ENCODE measurements at regions not wholly inside any gene's neighbourhood (a gene's known extent, or its start where the extent isn't known, plus 50 kb on each side); places are given as distances from the start of the nearest gene placed in this dataset.
"Not testable (repeated sequence)": the region's sequence is repeated elsewhere in the genome, so short reads cannot be mapped to it uniquely, and the experiment has no call there.

DNA sequence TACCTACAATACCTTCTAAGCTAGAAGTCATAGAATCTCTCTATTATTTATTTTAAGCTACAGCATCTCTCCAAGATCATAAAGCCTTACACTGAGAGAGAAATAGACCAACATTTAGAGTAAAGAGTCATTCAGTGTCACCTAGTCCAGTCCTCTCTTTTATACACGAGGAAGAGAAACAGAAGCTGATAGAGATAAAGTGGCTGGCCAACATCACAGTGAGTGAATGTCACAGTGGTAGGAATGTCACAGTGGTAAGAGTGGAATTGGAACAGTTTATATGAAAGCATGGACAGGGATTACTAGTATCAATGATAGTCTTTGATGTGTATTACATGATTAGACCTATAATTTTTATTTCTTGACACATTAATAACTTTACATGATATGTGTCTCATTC lies 307.8 kb upstream of the NBPF12 start:
- DNase-seq; H3K27me3 ChIP-seq (replicated peaks in 1 of 7); H3K9me3 ChIP-seq; H3K27ac ChIP-seq; intact Hi-C loops (cut with DNase I; ENCODE audit: low total_unique reads); H3K4me1 ChIP-seq; H3K4me3 ChIP-seq; H3K36me3 ChIP-seq: not testable (repeated sequence)
- 67 to 100% (median 100%) methylated on average over 1 of the region's 1 CpG; no CpG with 5 or more reads in 2 of the 5 donors for WGBS, 5 donors

DNA sequence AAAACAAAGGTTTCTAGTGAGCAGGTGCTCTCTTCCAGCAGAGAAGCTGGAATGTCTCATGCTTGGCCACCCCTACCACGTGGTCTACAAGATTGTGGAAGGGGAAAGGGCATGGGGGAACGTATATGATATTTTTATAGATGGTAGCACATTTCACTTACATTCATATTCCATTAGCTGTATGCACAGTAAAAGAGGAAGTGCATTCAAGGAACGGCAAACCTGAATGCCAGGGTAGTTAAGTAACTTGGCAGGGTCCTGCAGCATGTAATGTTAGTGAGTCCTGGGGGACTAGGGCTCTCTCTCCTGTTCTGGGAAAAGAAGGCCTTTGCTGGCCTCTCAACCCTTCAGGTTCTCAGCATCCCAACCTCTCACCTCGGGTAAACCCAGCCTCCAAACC lies 319.5 kb upstream of the NBPF12 start:
- WGBS, 5 donors, result 14 to 49% (median 21%) methylated on average over 3 of the region's 4 CpGs

DNA sequence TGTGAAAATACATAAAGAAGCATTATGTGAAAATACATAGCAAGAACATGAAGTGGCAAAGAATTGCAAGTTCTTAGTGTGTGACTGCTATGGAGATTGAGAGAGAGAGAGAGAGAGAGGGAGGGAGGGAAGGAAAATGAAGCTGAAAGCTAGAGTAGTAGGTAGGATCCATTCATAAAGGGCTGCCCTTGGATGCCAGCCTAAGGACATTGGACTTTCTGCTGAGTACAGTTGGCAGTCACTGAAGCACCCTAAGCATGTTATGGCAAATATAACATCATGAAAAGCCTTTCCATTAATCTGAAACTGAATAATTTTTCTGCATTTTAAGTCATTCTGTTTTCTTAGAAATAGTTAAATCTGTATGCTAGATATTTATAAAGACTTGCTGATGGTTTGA lies 333.4 kb upstream of the NBPF12 start:
- intact Hi-C loops (cut with DNase I; ENCODE audit: low total_unique reads); H3K27ac ChIP-seq; H3K4me3 ChIP-seq; H3K9me3 ChIP-seq; H3K27me3 ChIP-seq (replicated peaks in 1 of 7); H3K4me1 ChIP-seq; DNase-seq; H3K36me3 ChIP-seq: not testable (repeated sequence)

More for the DNA sequence above, 319.5 kb upstream of the NBPF12 start:
- H3K27me3 ChIP-seq (replicated peaks in 1 of 7); intact Hi-C loops (cut with DNase I; ENCODE audit: low total_unique reads); H3K4me3 ChIP-seq; H3K4me1 ChIP-seq; H3K27ac ChIP-seq; H3K9me3 ChIP-seq; DNase-seq; H3K36me3 ChIP-seq: not testable (repeated sequence)

DNA sequence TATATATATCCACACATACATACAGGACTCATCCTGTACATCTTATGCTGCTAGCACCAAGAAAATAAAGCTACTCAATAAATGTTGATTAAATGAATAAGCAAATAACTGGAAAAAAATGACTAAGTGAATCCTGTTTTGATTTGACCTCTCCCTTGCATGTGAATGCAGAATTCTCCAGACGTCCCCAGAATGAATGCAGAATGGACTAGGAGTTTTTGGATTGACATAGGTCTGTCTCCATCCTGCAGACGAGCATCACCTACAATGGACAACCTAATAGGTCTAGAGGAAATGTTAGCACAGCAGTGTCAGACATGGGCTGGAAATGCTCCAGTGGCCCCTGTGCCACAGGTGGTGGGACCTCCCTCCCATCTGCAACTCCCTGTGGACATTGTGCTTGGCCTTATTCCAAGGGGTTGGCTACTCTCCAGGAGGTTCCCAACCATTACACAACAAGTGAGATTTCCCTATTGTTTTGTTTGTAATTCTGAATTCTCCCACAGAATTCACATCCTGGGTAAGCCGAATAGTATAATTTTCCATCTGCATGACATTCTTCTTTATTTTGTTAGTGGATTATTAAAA lies 337.3 kb upstream of the NBPF12 start:
- intact Hi-C loops (cut with DNase I; ENCODE audit: low total_unique reads); H3K9me3 ChIP-seq; H3K27ac ChIP-seq; DNase-seq; H3K27me3 ChIP-seq (replicated peaks in 1 of 7); H3K4me3 ChIP-seq; H3K36me3 ChIP-seq; H3K4me1 ChIP-seq: not testable (repeated sequence)
- WGBS, 5 donors, result 55 to 84% (median 80%) methylated on average over 1 of the region's 3 CpGs

DNA sequence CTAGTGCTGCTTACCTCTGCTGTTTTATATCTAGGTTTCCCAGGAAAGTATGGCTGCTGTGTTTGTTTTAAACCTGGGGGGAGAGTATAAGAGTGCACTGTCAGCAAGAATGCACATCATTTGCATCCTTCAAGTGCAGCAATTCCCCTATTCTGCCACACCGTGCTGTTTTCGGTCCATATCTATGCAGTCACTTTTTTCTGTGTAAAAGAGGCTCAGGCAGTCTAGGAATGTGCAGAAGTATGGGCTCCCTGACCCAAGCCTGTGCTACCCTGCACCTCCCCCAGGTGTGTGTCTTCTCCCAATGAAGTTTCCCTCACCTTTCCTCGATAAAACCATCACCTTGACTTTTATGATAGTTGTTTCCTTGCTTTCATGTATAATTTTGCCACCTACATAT lies 338.2 kb upstream of the NBPF12 start:
- H3K4me3 ChIP-seq; DNase-seq; intact Hi-C loops (cut with DNase I; ENCODE audit: low total_unique reads); H3K9me3 ChIP-seq; H3K27ac ChIP-seq; H3K4me1 ChIP-seq; H3K27me3 ChIP-seq (replicated peaks in 1 of 7); H3K36me3 ChIP-seq: not testable (repeated sequence)
- 63 to 94% (median 75%) methylated on average over 1 of the region's 3 CpGs for WGBS, 5 donors

DNA sequence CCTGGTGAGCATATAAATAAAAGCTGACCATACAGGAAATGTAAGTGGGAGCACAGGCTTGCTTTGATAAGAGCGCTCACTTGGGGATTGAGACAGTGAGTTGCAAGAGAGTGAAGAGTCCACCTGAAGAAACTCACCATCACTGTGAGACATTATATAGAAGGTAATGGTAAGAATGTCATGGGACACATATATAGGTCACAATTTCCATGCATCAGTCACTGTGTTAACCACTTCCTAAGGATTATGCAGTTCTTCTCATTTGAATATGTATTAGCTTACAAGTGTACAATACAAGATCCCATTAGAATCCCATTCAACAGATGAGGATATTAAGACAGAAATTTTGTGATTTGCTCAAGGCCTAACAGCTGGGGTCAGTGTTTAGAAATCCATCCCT lies 352.4 kb upstream of the NOTCH2NLA start:
- H3K27me3 ChIP-seq (replicated peaks in 1 of 7); H3K4me1 ChIP-seq; H3K4me3 ChIP-seq; DNase-seq; H3K36me3 ChIP-seq; H3K9me3 ChIP-seq; intact Hi-C loops (cut with DNase I; ENCODE audit: low total_unique reads); H3K27ac ChIP-seq: not testable (repeated sequence)
- WGBS, 5 donors, result 78 to 100% (median 92%) methylated on average over 1 of the region's 1 CpG

DNA sequence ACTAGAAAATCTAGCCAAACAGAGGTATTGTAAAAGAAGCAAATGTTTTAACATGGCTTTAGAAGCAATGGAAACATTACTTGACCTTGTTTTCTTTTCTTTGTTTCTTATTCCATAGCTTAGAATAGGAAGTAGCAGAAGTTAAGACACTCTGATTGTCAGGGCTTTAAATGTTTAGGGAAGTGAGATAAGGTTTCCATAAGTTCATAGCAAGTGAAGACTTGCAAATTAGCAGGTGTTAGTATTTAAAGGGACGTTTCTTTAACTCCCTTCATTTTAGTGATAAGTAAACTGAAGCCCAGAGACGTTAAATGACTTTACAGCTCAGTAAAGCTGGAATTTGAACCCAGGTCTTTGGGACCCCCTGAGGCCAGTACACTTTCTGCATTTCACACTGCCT lies 338.7 kb upstream of the NOTCH2NLA start:
- H3K27me3 ChIP-seq (replicated peaks in 1 of 7); DNase-seq; H3K36me3 ChIP-seq; H3K4me3 ChIP-seq; H3K27ac ChIP-seq; H3K4me1 ChIP-seq; intact Hi-C loops (cut with DNase I; ENCODE audit: low total_unique reads); H3K9me3 ChIP-seq: not testable (repeated sequence)
- WGBS, 5 donors, result 11 to 25% (median 21%) methylated on average over 1 of the region's 2 CpGs; no CpG with 5 or more reads in 1 of the 5 donors

DNA sequence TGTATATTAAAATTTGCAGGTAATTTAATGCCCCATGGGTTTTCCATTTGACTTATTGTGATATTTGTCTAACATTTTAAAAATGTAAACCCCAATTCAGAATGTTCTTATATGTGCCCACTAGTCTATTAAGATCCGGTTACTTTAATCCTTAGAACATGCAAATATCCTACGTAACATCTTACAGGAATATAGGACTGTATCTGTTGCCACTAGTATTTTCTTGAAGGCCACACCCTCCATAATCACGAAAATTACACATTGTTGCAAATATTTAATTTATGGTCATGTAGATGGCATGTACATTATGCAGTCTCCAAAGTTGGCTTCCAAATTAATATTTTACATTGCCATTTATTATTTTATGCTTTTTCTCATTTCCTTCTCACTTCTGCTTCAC lies 329.2 kb upstream of the NOTCH2NLA start:
- H3K4me3 ChIP-seq; intact Hi-C loops (cut with DNase I; ENCODE audit: low total_unique reads); H3K27me3 ChIP-seq (replicated peaks in 1 of 7); H3K9me3 ChIP-seq; DNase-seq; H3K4me1 ChIP-seq; H3K27ac ChIP-seq; H3K36me3 ChIP-seq: not testable (repeated sequence)
- WGBS, 5 donors, result 93 to 100% (median 96%) methylated on average over 2 to 3 of the region's 3 CpGs; no CpG with 5 or more reads in 1 of the 5 donors

DNA sequence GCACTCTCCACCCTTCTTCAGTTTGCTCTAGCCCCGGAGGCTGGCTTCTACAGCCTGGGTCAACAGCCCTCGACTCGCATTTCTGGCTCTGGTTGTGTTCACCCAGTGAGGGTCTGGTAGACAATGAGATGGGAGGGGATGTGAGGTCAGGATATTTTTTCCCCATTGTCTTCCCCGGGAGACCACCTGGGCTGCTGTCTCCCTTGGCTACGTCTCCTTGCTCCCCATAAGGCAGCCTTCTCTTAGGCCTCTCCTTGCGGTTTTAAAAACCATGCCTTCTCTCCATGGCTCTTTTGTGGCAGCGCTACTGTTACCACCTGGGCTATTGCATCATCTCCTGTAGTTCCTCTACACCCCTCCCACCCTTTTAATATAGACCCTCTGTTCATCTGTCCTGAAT lies 327.6 kb upstream of the NOTCH2NLA start:
- WGBS, 5 donors, result 64 to 78% (median 69%) methylated on average over 2 to 3 of the region's 7 CpGs; no CpG with 5 or more reads in 1 of the 5 donors
- H3K9me3 ChIP-seq; H3K36me3 ChIP-seq; DNase-seq; H3K4me1 ChIP-seq; H3K27ac ChIP-seq; H3K27me3 ChIP-seq (replicated peaks in 1 of 7); H3K4me3 ChIP-seq; intact Hi-C loops (cut with DNase I; ENCODE audit: low total_unique reads): not testable (repeated sequence)

DNA sequence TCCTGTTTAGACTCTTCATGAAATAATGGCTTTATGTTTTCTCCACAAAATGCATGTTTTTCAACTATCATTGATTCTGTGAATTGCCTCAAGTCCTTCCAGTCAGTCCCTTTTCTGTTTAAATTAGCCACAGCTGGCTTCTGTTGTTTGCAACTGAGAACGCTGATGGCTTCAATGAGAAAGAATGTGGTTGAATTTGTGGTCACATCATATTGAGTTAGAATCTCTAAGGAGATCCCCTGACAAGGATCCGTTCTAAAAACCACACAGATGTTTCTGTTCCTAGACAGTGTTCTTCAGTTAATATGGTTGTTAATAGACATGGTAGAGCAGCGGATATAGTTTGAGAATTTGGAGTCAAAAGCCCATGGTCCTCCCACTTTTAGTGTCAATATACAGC lies 323.6 kb upstream of the NOTCH2NLA start:
- H3K9me3 ChIP-seq; H3K27ac ChIP-seq; H3K36me3 ChIP-seq; DNase-seq; intact Hi-C loops (cut with DNase I; ENCODE audit: low total_unique reads); H3K4me3 ChIP-seq; H3K27me3 ChIP-seq (replicated peaks in 1 of 7); H3K4me1 ChIP-seq: not testable (repeated sequence)
- 60 to 77% (median 71%) methylated on average over 2 to 3 of the region's 3 CpGs for WGBS, 5 donors

DNA sequence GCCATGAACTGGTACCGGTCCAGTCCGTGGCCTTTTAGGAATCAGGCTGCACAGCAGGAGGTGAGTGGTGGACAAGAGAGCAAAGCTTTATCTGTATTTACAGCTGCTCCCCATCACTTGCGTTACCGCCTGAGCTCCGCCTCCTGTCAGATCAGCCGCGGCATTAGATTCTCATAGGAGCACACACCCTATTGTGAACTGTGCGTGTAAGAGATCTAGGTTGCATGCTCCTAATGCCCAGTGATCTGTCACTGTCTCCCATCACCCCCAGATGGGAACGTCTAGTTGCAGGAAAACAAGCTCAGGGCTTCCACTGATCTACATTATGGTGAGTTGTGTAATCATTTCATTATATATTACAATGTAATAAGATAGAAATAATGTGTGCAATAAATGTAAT lies 319.9 kb upstream of the NOTCH2NLA start:
- 89 to 99% (median 96%) methylated on average over 7 to 8 of the region's 9 CpGs for WGBS, 5 donors

DNA sequence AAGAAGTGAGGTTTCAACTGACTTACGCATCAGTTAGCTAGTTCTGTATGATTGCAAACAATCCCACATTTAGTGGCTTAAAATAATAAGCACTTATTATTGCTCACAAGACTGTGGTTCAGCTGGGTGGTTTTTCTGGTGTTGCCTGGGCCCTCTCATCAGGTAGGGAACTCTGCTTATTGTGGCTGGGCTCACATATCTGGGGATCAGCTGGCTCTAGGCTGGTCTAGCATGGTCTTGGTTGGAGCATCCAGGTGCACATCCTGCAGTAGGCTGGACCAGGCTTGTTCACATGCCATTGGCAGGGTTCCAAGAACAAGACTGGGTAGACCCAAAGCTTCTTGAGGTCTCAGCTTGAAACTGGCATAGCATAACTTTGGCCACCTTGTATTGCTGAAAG lies 317.4 kb upstream of the NOTCH2NLA start:
- H3K4me3 ChIP-seq; intact Hi-C loops (cut with DNase I; ENCODE audit: low total_unique reads); H3K27ac ChIP-seq; H3K27me3 ChIP-seq (replicated peaks in 1 of 7); H3K4me1 ChIP-seq; H3K9me3 ChIP-seq; DNase-seq; H3K36me3 ChIP-seq: not testable (repeated sequence)
- WGBS, 5 donors, result 83 to 100% (median 100%) methylated on average over 1 of the region's 1 CpG

More for the DNA sequence above, 319.9 kb upstream of the NOTCH2NLA start:
- H3K4me3 ChIP-seq; H3K9me3 ChIP-seq; H3K27me3 ChIP-seq (replicated peaks in 1 of 7); H3K36me3 ChIP-seq; DNase-seq; H3K27ac ChIP-seq; H3K4me1 ChIP-seq; intact Hi-C loops (cut with DNase I; ENCODE audit: low total_unique reads): not testable (repeated sequence)

All from spleen (tissue), 11 donors.